IMR-90 (cell line): ENCODE measurements at regions not wholly inside any gene's neighbourhood (a gene's known extent, or its start where the extent isn't known, plus 50 kb on each side); places are given as distances from the start of the nearest gene placed in this dataset.

ENCODE experiments used
- ATAC-seq: fragments of 200-7000 bp; cut with Tn5 transposase; 2 replicates; pipeline ENCODE4 v1.9.1; 2020; ENCODE audit warnings: low read depth, mild to moderate bottlenecking, moderate library complexity
- BruUV-seq: library from RNA; stranded (reverse); fragments of 400-500 nt; replicated peaks from 2 replicates; lab custom pipeline; 2021; lab: Mats Ljungman, UMichigan
- CTCF ChIA-PET: fragments of 300-600 bp; formaldehyde crosslinking; extraction: SDS; loops from one replicate; lab custom pipeline; 2021; ENCODE audit warnings: antibody characterized with exemption; lab: Yijun Ruan, JAX
- POLR2A ChIA-PET: fragments of 300-600 bp; sonication (Branson Sonifier 250); formaldehyde crosslinking; loops from one replicate; lab custom pipeline; 2022; ENCODE audit warnings: antibody characterized with exemption; ENCODE audit not compliant: unreplicated experiment; lab: Charles Lee
- DNase-seq: peaks from one replicate; pipeline ENCODE4 v3.0.0; 2013
- H2AFZ ChIP-seq: replicated peaks from 2 replicates; pipeline ENCODE3; 2013; ENCODE audit warnings: low read length, mild to moderate bottlenecking; ENCODE audit not compliant: poor library complexity
- H2AK5ac ChIP-seq: 2 replicates; pipeline ENCODE4 v1.6.1; 2013; ENCODE audit warnings: low read depth, low read length, inconsistent platforms
- H2AK9ac ChIP-seq: replicated peaks from 2 replicates; pipeline ENCODE3; 2013; ENCODE audit warnings: mild to moderate bottlenecking, low read depth, low read length, moderate library complexity; ENCODE audit not compliant: poor library complexity
- H2BK120ac ChIP-seq: 2 replicates; pipeline ENCODE4 v1.6.1; 2013; ENCODE audit warnings: low read depth, low read length, inconsistent platforms
- H2BK15ac ChIP-seq: 3 replicates; pipeline ENCODE4 v1.6.1; 2013; ENCODE audit warnings: low read depth, low read length, inconsistent platforms
- H2BK20ac ChIP-seq: 2 replicates; pipeline ENCODE4 v1.6.1; 2013; ENCODE audit warnings: low read depth, mild to moderate bottlenecking, inconsistent platforms, low read length, moderate library complexity
- H2BK5ac ChIP-seq: 2 replicates; pipeline ENCODE4 v1.6.1; 2013; ENCODE audit warnings: mild to moderate bottlenecking, low read depth, low read length, inconsistent platforms; ENCODE audit not compliant: poor library complexity, severe bottlenecking
- H3K14ac ChIP-seq: replicated peaks from 2 replicates; pipeline ENCODE4 v1.6.1; 2013; ENCODE audit warnings: low read depth, low read length, inconsistent platforms
- H3K18ac ChIP-seq: 2 replicates; pipeline ENCODE4 v1.6.1; 2013; ENCODE audit warnings: low read depth, low read length, control low read depth
- H3K23ac ChIP-seq: 2 replicates; pipeline ENCODE4 v1.6.1; 2013; ENCODE audit warnings: low read depth, low read length, inconsistent platforms
- H3K27ac ChIP-seq: 2 replicates; pipeline ENCODE4 v1.5.1; 2013; ENCODE audit warnings: mild to moderate bottlenecking, control low read depth, low read length; ENCODE audit not compliant: insufficient read depth
- H3K27me3 ChIP-seq: 2 replicates; pipeline ENCODE4 v1.6.1; 2013; ENCODE audit warnings: low read length; ENCODE audit not compliant: control insufficient read depth, insufficient read depth
- H3K36me3 ChIP-seq: 2 replicates; pipeline ENCODE4 v1.6.1; 2013; ENCODE audit warnings: low read length, mixed read lengths; ENCODE audit not compliant: control insufficient read depth, insufficient read depth
- H3K4ac ChIP-seq: 2 replicates; pipeline ENCODE4 v1.6.1; 2013; ENCODE audit warnings: low read depth, low read length, inconsistent platforms
- H3K4me1 ChIP-seq: 2 replicates; pipeline ENCODE4 v1.6.1; 2013; ENCODE audit warnings: low read length, mixed read lengths; ENCODE audit not compliant: control insufficient read depth, insufficient read depth
- H3K4me2 ChIP-seq: 2 replicates; pipeline ENCODE4 v1.6.1; 2013; ENCODE audit warnings: low read depth, mild to moderate bottlenecking, control low read depth, low read length, moderate library complexity
- H3K4me3 ChIP-seq: 2 replicates; pipeline ENCODE4 v1.5.1; 2013; ENCODE audit warnings: low read depth, mild to moderate bottlenecking, control low read depth, low read length, moderate library complexity; ENCODE audit not compliant: insufficient read depth
- H3K56ac ChIP-seq: 2 replicates; pipeline ENCODE4 v1.6.1; 2013; ENCODE audit warnings: low read length, inconsistent platforms; ENCODE audit not compliant: insufficient read depth; ENCODE audit errors: extremely low read depth
- H3K79me1 ChIP-seq, 2 experiments: 2 replicates each; pipeline ENCODE4 v1.6.1; 2013; ENCODE audit warnings: low read length in 2 of 2, inconsistent platforms in 1 of 2, low read depth in 1 of 2
- H3K9ac ChIP-seq: 2 replicates; pipeline ENCODE4 v1.6.1; 2013; ENCODE audit warnings: low read depth, low read length, control low read depth
- H3K9me1 ChIP-seq: 2 replicates; pipeline ENCODE4 v1.6.1; 2013; ENCODE audit warnings: low read length, inconsistent platforms; ENCODE audit not compliant: insufficient read depth
- H3K9me3 ChIP-seq: 2 replicates; pipeline ENCODE4 v1.6.1; 2013; ENCODE audit warnings: low read length; ENCODE audit not compliant: control insufficient read depth, insufficient read depth
- H4K20me1 ChIP-seq: 2 replicates; pipeline ENCODE4 v1.6.1; 2013; ENCODE audit warnings: low read length, inconsistent platforms; ENCODE audit not compliant: insufficient read depth
- H4K5ac ChIP-seq: 2 replicates; pipeline ENCODE4 v1.6.1; 2013; ENCODE audit warnings: mild to moderate bottlenecking, low read depth, low read length, control low read depth
- H4K8ac ChIP-seq, 2 experiments: 2 replicates each; pipeline ENCODE4 v1.6.1; 2013; ENCODE audit warnings: low read depth in 2 of 2, low read length in 2 of 2, control low read depth in 1 of 2, inconsistent platforms in 1 of 2
- H4K91ac ChIP-seq: 2 replicates; pipeline ENCODE4 v1.6.1; 2013; ENCODE audit warnings: low read depth, low read length, inconsistent platforms; ENCODE audit not compliant: insufficient read depth
- BHLHE40 ChIP-seq: fragments of 150-350 bp; IDR thresholded peaks from 2 replicates; pipeline ENCODE4 v1.6.1; 2016; ENCODE audit warnings: mild to moderate bottlenecking, low read depth, low read length
- CEBPB ChIP-seq: IDR thresholded peaks from 2 replicates; pipeline ENCODE4 v1.6.1; 2012; ENCODE audit warnings: low read depth, low read length, improper control_type of control experiment
- CHD1 ChIP-seq: IDR thresholded peaks from 2 replicates; pipeline ENCODE4 v1.6.1; 2012; ENCODE audit warnings: low read depth, low read length, improper control_type of control experiment
- CTCF ChIP-seq: conservative IDR thresholded peaks from 2 replicates; pipeline ENCODE4 v1.5.1; 2012; ENCODE audit warnings: mild to moderate bottlenecking, low read depth, low read length, improper control_type of control experiment
- ELK1 ChIP-seq: fragments of 150-350 bp; IDR thresholded peaks from 2 replicates; pipeline ENCODE4 v1.6.1; 2016; ENCODE audit warnings: low read depth, mild to moderate bottlenecking, low read length, moderate library complexity, borderline replicate concordance
- FOS ChIP-seq: fragments of 150-350 bp; IDR thresholded peaks from 2 replicates; pipeline ENCODE4 v1.6.1; 2016; ENCODE audit warnings: low read depth, low read length
- MAFK ChIP-seq: IDR thresholded peaks from 2 replicates; pipeline ENCODE4 v1.6.1; 2012; ENCODE audit warnings: low read depth, low read length, improper control_type of control experiment
- MAZ ChIP-seq: IDR thresholded peaks from 2 replicates; pipeline ENCODE4 v1.6.1; 2012; ENCODE audit warnings: low read depth, mild to moderate bottlenecking, low read length, improper control_type of control experiment, moderate library complexity, borderline replicate concordance
- MXI1 ChIP-seq: IDR thresholded peaks from 2 replicates; pipeline ENCODE4 v1.6.1; 2012; ENCODE audit warnings: low read depth, mild to moderate bottlenecking, low read length, moderate library complexity, borderline replicate concordance
- NFE2L2 ChIP-seq: fragments of 150-350 bp; IDR thresholded peaks from 2 replicates; pipeline ENCODE4 v1.6.1; 2016; ENCODE audit warnings: low read depth, mild to moderate bottlenecking, low read length
- POLR2A ChIP-seq: IDR thresholded peaks from 2 replicates; pipeline ENCODE4 v1.6.1; 2012; ENCODE audit warnings: mild to moderate bottlenecking, low read depth, low read length
- RAD21 ChIP-seq: IDR thresholded peaks from 2 replicates; pipeline ENCODE4 v1.6.1; 2012; ENCODE audit warnings: low read length, improper control_type of control experiment
- RCOR1 ChIP-seq: IDR thresholded peaks from 2 replicates; pipeline ENCODE4 v1.6.1; 2012; ENCODE audit warnings: mild to moderate bottlenecking, low read length, improper control_type of control experiment; ENCODE audit not compliant: insufficient replicate concordance
- RFX5 ChIP-seq: IDR thresholded peaks from 2 replicates; pipeline ENCODE4 v1.8.0; 2012; ENCODE audit warnings: low read depth, mild to moderate bottlenecking, low read length, moderate library complexity
- SMC3 ChIP-seq: fragments of 150-350 bp; IDR thresholded peaks from 2 replicates; pipeline ENCODE4 v1.6.1; 2016; ENCODE audit warnings: low read depth, mild to moderate bottlenecking, antibody characterized with exemption, low read length, moderate library complexity
- USF2 ChIP-seq: fragments of 150-350 bp; IDR thresholded peaks from 2 replicates; pipeline ENCODE4 v1.6.1; 2017; ENCODE audit warnings: mild to moderate bottlenecking, antibody characterized with exemption, low read length, low read depth
- dilution Hi-C: fragments of 300-500 bp; cut with HindIII; formaldehyde crosslinking; loops from one replicate; pipeline ENCODE4 v1.14.3; 2018; ENCODE audit warnings: low sequenced_read_pairs; ENCODE audit not compliant: unreplicated experiment
- in situ Hi-C: fragments of 300-500 bp; cut with MboI; formaldehyde crosslinking; loops from 3 replicates; pipeline ENCODE4 v1.14.3; 2019; ENCODE audit warnings: low sequenced_read_pairs, inconsistent platforms, mixed read lengths
- intact Hi-C: fragments of 100-400 bp; cut with micrococcal nuclease; formaldehyde crosslinking; loops from 2 replicates; pipeline ENCODE4 v1.10.0; 2022

GRCh38 chr18:42360716-42361115, 405.7 kb downstream of the PIK3C3 start:
- no peaks in the 10 kb centered on the region for H3K36me3 ChIP-seq
- intact Hi-C loops: no loop called here
- no peak overlapping the region for H3K4me2 ChIP-seq
- ChIA-PET CTCF (no interaction called here), POLR2A (no interaction called here)
- H4K91ac ChIP-seq: no peak overlapping the region
- no peak overlapping the region for H2BK20ac ChIP-seq
- H3K4me3 ChIP-seq: no peak overlapping the region
- H3K27ac ChIP-seq: no peak overlapping the region
- H2BK5ac ChIP-seq: no peak overlapping the region
- no peak overlapping the region for H3K9ac ChIP-seq
- no peak overlapping the region for H3K4ac ChIP-seq
- H2AK9ac ChIP-seq: no peak overlapping the region
- H3K79me1 ChIP-seq: no peaks in the 10 kb centered on the region
- no peak overlapping the region for H2AFZ ChIP-seq
- no TSS peak for BruUV-seq
- H4K8ac ChIP-seq: no peak overlapping the region
- H3K56ac ChIP-seq: no peak overlapping the region
- no peaks in the 10 kb centered on the region for H3K27me3 ChIP-seq
- peaks cover 3% of the 10 kb centered on the region; the same call in 1 of the 2 replicates for H3K9me3 ChIP-seq
- no peak overlapping the region for H4K5ac ChIP-seq
- no peaks in the 10 kb centered on the region for H3K9me1 ChIP-seq
- H2AK5ac ChIP-seq: no peak overlapping the region
- no peak for ATAC-seq
- H3K18ac ChIP-seq: no peak overlapping the region
- no peaks in the 10 kb centered on the region for H3K4me1 ChIP-seq
- no peaks in the 10 kb centered on the region for H4K20me1 ChIP-seq
- TF ChIP-seq RAD21 (no peak), BHLHE40 (no peak), FOS (no peak), RFX5 (no peak), CHD1 (no peak), POLR2A (no peak), USF2 (no peak), ELK1 (no peak), SMC3 (no peak), RCOR1 (no peak), MAZ (no peak), CEBPB (no peak), MAFK (no peak), CTCF (no peak), MXI1 (no peak), NFE2L2 (no peak)
- H3K23ac ChIP-seq: no peak overlapping the region
- dilution Hi-C loops: no loop called here
- H2BK15ac ChIP-seq: no peak overlapping the region
- in situ Hi-C loops: no loop called here
- no peak overlapping the region for H2BK120ac ChIP-seq
- no peak overlapping the region for H3K14ac ChIP-seq
- DNase-seq: no peak
